D721Med (cell line): ENCODE measurements at regions not wholly inside any gene's neighbourhood (a gene's known extent, or its start where the extent isn't known, plus 50 kb on each side); places are given as distances from the start of the nearest gene placed in this dataset.

Source experiments
- DNase-seq: peaks from one replicate; pipeline ENCODE4 v3.0.0; 2011; ENCODE audit warnings: low spot score; ENCODE audit not compliant: insufficient read length
- FAIRE-seq: peaks from 2 replicates; lab custom pipeline; 2011; peaks lifted over from hg19 to GRCh38; lab: Jason Lieb, UNC
- TF ChIP-seq, protein P1 (sequence below): IDR thresholded peaks from 2 replicates; pipeline ENCODE4 v1.5.1; 2012; ENCODE audit warnings: mild to moderate bottlenecking, control low read depth; ENCODE audit not compliant: insufficient read depth; ENCODE audit errors: missing control alignments

DNA sequence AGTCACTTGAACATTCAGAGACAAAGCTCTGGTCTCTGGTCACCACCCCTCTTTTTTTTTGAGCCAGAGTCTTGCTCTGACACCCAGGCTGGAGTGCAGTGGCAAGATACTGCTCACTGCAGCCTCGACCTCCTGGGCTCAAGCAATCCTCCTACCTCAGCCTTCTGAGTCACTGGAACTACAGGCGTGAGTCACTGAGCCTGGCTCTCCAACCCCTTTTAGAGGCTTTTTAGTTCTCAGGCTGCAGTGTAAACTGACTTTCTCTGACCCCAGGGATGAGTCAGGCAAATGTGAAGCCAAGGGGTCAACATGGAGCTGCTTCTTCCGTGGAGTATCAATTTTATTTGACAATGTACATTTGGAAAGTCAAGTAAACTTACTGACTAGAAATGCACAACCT lies 229.2 kb downstream of the PTTG2 start:
- no peak for FAIRE-seq
- no peak for DNase-seq
- TF ChIP-seq, protein P1, sequence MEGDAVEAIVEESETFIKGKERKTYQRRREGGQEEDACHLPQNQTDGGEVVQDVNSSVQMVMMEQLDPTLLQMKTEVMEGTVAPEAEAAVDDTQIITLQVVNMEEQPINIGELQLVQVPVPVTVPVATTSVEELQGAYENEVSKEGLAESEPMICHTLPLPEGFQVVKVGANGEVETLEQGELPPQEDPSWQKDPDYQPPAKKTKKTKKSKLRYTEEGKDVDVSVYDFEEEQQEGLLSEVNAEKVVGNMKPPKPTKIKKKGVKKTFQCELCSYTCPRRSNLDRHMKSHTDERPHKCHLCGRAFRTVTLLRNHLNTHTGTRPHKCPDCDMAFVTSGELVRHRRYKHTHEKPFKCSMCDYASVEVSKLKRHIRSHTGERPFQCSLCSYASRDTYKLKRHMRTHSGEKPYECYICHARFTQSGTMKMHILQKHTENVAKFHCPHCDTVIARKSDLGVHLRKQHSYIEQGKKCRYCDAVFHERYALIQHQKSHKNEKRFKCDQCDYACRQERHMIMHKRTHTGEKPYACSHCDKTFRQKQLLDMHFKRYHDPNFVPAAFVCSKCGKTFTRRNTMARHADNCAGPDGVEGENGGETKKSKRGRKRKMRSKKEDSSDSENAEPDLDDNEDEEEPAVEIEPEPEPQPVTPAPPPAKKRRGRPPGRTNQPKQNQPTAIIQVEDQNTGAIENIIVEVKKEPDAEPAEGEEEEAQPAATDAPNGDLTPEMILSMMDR: no peak

DNA sequence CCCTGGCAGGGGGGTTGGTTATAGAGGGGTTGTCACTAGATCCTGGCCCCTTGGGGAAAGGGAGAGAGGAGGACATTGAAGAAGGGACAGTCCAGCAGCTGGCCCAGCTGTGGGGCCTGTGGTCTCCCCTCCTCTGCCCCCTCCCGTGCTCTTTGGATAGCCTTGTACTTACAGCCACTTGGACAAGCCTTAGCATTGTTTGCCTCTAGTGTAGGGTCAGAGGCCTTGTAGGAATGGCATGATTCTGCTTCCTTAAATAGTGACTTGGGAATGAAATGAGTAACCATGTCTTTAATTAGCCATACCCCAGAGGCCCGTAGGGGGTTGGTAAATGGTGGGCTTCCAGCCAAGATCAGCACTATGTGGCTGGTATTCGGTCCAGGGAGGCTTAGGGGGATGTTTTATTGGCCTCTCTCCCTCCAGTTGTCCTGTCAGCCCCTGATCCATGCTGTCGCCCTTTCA lies 230.6 kb downstream of the PTTG2 start:
- FAIRE-seq (no peak), DNase-seq (no peak)

DNA sequence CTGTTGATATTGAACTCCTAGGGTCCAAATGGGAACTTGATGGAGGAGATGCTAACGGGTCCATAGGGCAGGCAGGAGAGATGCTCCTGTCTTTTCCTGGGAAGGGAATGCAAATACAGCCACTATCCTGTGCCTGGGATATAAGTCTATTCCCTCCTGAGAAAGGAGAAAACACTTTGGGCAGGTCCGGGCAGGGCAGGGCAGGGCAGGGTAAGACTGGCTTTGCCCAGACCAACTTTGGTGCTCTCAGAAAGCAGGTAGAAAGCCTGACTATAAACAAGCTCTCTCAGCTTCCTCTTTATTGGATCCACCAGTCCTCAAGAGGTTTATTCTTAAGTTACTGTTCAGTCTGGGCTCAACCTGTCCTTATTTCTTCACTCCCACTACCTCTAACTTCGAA lies 232.3 kb downstream of the PTTG2 start:
- FAIRE-seq (no peak), DNase-seq (no peak)
- TF ChIP-seq, protein P1: no peak

More for the DNA sequence above, 230.6 kb downstream of the PTTG2 start:
- TF ChIP-seq, protein P1: no peak

DNA sequence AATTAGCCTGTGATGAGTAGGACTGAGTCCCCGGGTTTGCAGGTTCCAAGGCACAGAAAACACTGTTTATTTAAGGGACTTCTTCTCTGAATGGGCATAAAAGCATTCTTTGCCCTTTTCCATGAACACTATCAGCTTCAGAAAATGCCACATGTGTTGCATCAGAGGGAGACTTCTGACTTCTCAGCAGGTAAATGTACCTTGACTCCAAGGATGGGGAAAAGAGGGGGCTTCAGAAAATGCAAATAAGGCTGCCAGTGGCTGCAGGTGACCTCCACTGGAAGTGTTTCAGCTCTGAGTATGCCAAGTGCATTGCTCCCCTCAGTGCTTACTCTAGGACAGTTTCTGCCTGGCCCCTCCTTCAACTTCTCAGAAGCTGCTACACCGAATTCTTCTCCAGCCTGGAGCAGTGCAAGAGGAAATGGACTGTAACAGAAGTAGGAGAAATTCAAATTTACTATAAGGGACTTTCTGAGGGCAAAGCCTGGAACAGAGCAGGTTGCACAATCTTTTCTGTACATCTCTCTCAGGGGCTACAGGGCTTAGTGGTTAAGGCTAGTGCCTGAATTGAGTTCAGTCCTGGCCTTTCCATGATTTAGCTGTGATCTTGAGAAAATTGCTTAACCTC lies 233.2 kb downstream of the PTTG2 start:
- DNase-seq: no peak
- no peak for FAIRE-seq
- TF ChIP-seq, protein P1: no peak

DNA sequence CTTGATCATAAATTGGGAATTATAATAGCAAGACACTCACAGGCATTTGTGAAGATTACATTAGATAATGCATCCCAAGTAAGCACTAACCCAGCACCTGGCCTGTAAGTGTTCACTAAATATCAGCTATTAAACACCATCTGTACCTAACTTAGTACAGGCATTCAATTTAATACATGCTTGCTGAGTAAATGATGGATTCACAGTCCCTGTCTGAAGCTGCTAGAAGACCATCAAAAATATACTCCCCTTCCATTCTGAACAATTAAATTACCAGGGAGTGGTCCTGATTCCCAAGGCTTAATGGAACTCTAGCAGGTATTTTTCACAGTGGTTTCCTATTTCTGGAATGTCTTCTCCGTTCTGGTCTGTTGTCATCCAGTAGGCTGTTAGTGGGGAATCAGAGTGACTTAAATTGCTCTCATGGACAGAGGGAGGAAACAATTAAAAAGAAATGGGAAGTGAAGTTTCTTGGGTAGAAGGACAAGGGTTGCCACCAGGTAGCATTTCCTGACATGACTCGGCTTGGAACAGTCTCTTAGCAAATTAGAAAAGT lies 233.9 kb downstream of the PTTG2 start:
- FAIRE-seq: no peak
- no peak for DNase-seq
- TF ChIP-seq, protein P1: no peak

DNA sequence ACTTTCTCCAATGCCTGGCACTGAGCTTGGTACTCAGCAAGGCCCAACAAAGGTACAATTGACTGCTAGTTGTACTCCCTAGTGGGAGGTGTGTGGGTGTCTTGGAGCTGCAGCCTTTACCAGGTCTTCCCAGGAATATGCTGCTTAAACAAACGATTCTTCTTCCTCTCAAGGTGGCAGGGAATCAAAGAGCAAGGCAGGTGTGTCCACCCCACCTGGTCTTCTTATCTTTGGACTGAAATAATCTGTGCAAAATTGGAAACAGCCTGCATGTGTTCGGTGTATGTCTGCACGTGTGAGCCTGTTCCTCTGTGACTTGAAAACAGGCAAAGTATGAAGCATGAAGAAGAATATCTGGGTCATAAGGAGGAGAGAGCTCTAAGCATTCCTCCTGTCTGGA lies 235.3 kb downstream of the PTTG2 start:
- FAIRE-seq: no peak
- TF ChIP-seq, protein P1: no peak

DNA sequence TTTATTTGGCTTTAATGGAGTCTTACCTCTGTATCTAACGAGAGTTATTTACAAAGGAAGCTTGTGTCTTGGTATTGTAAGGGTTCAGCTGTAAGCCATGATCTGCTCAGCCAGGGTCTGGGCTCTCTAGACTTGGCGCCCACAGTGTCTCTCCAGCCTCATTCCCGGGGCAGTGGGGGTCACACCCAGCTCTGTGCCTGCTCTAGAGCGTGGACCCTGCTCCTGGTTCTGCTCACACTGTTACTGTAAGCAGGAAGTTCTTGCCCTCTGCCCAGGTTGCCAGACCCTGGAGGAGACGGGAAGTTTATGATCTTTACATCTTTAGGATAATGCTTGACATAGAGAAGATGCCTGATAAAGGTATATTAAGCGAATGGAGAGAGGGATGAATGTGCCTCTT lies 235.7 kb downstream of the PTTG2 start:
- DNase-seq: no peak
- TF ChIP-seq, protein P1: no peak
- FAIRE-seq: no peak

More for the DNA sequence above, 235.3 kb downstream of the PTTG2 start:
- no peak for DNase-seq
